ENCODE measurements at regions not wholly inside any gene's neighbourhood (a gene's known extent, or its start where the extent isn't known, plus 50 kb on each side); places are given as distances from the start of the nearest gene placed in this dataset.

GRCh38 chr5:114305402-114306207 lies 56.3 kb upstream of the KCNN2 start:
- FAIRE-seq (no peak), DNase-seq (no peak)
- H3K4me3 ChIP-seq (ENCODE audit: low read depth in 1 of 3, low read length in 3 of 3): no peak overlapping the region
- H3K4me1 ChIP-seq (ENCODE audit: control insufficient read depth in 3 of 3, insufficient read depth in 2 of 3, low read depth in 1 of 3, low read length in 2 of 3): no peaks in the 10 kb centered on the region
- WGBS, 3 donors: 53 to 75% (median 70%) methylated on average over 1 of the region's 1 CpG
- H3K36me3 ChIP-seq (ENCODE audit: control insufficient read depth in 3 of 3, insufficient read depth in 2 of 3, low read depth in 1 of 3, low read length in 3 of 3): no peaks in the 10 kb centered on the region
- no peaks in the 10 kb centered on the region for H3K9me3 ChIP-seq (ENCODE audit: control insufficient read depth in 2 of 2, insufficient read depth in 1 of 2, low read depth in 1 of 2, low read length in 1 of 2)
- no peaks in the 10 kb centered on the region for H3K27me3 ChIP-seq (ENCODE audit: control insufficient read depth in 3 of 3, insufficient read depth in 3 of 3, low read length in 3 of 3)
- H3K27ac ChIP-seq (ENCODE audit: low read depth in 1 of 3, low read length in 2 of 3): no peak overlapping the region

DNA sequence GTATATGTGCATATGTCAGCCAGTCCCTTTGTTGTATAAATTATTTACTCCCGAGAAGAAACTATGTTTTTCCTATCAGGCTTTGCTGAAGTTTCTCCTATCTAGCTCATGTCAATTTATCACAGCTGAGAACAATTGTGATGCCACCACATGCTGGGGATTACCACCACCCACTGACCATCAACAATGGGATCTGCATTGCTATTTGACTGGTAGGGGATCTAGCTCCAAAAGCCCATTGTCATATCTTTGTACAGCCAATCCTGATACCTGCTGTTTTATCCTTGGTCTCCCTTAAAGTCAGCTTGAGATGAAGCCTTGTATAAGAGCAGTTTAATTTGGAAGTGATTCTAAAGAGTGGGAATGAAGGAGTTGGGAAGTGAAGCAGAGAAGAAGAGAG lies 53.9 kb upstream of the KCNN2 start:
- DNase-seq (no peak), FAIRE-seq (no peak)
- Histone ChIP-seq H3K36me3 (ENCODE audit: control insufficient read depth in 3 of 3, insufficient read depth in 2 of 3, low read depth in 1 of 3, low read length in 3 of 3) (no peaks in the 10 kb centered on the region), H3K9me3 (ENCODE audit: control insufficient read depth in 2 of 2, insufficient read depth in 1 of 2, low read depth in 1 of 2, low read length in 1 of 2) (no peaks in the 10 kb centered on the region), H3K27me3 (ENCODE audit: control insufficient read depth in 3 of 3, insufficient read depth in 3 of 3, low read length in 3 of 3) (no peaks in the 10 kb centered on the region), H3K4me3 (ENCODE audit: low read depth in 1 of 3, low read length in 3 of 3) (no peak overlapping the region), H3K4me1 (ENCODE audit: control insufficient read depth in 3 of 3, insufficient read depth in 2 of 3, low read depth in 1 of 3, low read length in 2 of 3) (no peaks in the 10 kb centered on the region), H3K27ac (ENCODE audit: low read depth in 1 of 3, low read length in 2 of 3) (no peak overlapping the region)
- 51 to 67% (median 57%) methylated on average over 1 of the region's 1 CpG for WGBS, 3 donors

GRCh38 chr5:114308508-114308907 lies 53.4 kb upstream of the KCNN2 start:
- Histone ChIP-seq H3K27ac (ENCODE audit: low read depth in 1 of 3, low read length in 2 of 3) (no peak overlapping the region), H3K4me1 (ENCODE audit: control insufficient read depth in 3 of 3, insufficient read depth in 2 of 3, low read depth in 1 of 3, low read length in 2 of 3) (no peaks in the 10 kb centered on the region), H3K9me3 (ENCODE audit: control insufficient read depth in 2 of 2, insufficient read depth in 1 of 2, low read depth in 1 of 2, low read length in 1 of 2) (no peaks in the 10 kb centered on the region), H3K4me3 (ENCODE audit: low read depth in 1 of 3, low read length in 3 of 3) (no peak overlapping the region), H3K27me3 (ENCODE audit: control insufficient read depth in 3 of 3, insufficient read depth in 3 of 3, low read length in 3 of 3) (no peaks in the 10 kb centered on the region), H3K36me3 (ENCODE audit: control insufficient read depth in 3 of 3, insufficient read depth in 2 of 3, low read depth in 1 of 3, low read length in 3 of 3) (no peaks in the 10 kb centered on the region)
- WGBS, 3 donors: 85 to 91% (median 86%) methylated on average over 1 of the region's 1 CpG
- no peak for DNase-seq
- FAIRE-seq: no peak

DNA sequence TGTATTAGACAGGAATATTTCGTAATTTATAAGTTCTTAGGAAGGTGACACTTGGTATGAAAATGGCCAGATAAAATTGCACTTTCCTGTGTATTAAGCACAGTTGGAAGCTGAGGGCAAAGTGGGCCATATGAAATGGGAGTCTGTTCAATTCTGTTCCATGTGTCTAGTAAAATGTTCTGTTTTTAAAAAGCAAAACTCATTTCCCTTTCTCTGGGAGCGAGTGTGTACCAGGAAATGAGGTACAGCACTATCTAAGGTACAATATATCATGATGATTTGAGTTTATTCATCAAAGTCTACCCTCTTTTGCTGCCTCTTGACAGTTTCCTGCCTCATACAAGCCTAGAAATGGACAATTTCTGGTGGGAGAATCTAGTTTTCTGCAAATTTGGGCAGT lies 51.2 kb upstream of the KCNN2 start:
- H3K4me3 ChIP-seq (ENCODE audit: low read depth in 1 of 3, low read length in 3 of 3): no peak overlapping the region
- H3K9me3 ChIP-seq (ENCODE audit: control insufficient read depth in 2 of 2, insufficient read depth in 1 of 2, low read depth in 1 of 2, low read length in 1 of 2): no peaks in the 10 kb centered on the region
- WGBS, 3 donors: 37 to 58% (median 43%) methylated on average over 2 of the region's 2 CpGs
- no peaks in the 10 kb centered on the region for H3K27me3 ChIP-seq (ENCODE audit: control insufficient read depth in 3 of 3, insufficient read depth in 3 of 3, low read length in 3 of 3)
- H3K36me3 ChIP-seq (ENCODE audit: control insufficient read depth in 3 of 3, insufficient read depth in 2 of 3, low read depth in 1 of 3, low read length in 3 of 3): no peaks in the 10 kb centered on the region
- no peak for FAIRE-seq
- no peak for DNase-seq
- no peak overlapping the region for H3K27ac ChIP-seq (ENCODE audit: low read depth in 1 of 3, low read length in 2 of 3)
- H3K4me1 ChIP-seq (ENCODE audit: control insufficient read depth in 3 of 3, insufficient read depth in 2 of 3, low read depth in 1 of 3, low read length in 2 of 3): no peaks in the 10 kb centered on the region

DNA sequence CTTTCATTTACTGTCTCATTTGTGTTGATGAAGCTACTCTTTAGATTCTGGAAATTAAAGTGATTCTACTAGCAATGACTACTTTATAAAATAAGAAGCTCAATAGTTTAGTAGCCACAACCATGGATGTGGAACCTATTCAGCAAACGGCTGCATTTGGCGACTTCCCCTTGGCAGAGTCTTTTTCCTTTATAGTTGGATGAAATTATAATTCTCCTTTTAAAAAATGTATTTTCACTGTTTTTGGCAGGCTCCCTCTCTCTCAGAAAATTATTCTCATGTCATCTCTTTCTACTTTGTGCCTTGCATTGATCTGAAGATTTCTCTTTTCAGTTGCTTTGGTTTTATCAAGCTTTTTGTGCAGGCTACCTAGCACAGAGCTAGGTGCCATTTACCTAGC lies 50.6 kb upstream of the KCNN2 start:
- H3K36me3 ChIP-seq (ENCODE audit: control insufficient read depth in 3 of 3, insufficient read depth in 2 of 3, low read depth in 1 of 3, low read length in 3 of 3): no peaks in the 10 kb centered on the region
- no peaks in the 10 kb centered on the region for H3K4me1 ChIP-seq (ENCODE audit: control insufficient read depth in 3 of 3, insufficient read depth in 2 of 3, low read depth in 1 of 3, low read length in 2 of 3)
- 78 to 90% (median 84%) methylated on average over 2 of the region's 2 CpGs for WGBS, 3 donors
- DNase-seq: no peak
- H3K9me3 ChIP-seq (ENCODE audit: control insufficient read depth in 2 of 2, insufficient read depth in 1 of 2, low read depth in 1 of 2, low read length in 1 of 2): no peaks in the 10 kb centered on the region
- no peak overlapping the region for H3K4me3 ChIP-seq (ENCODE audit: low read depth in 1 of 3, low read length in 3 of 3)
- no peak overlapping the region for H3K27ac ChIP-seq (ENCODE audit: low read depth in 1 of 3, low read length in 2 of 3)
- no peaks in the 10 kb centered on the region for H3K27me3 ChIP-seq (ENCODE audit: control insufficient read depth in 3 of 3, insufficient read depth in 3 of 3, low read length in 3 of 3)
- no peak for FAIRE-seq

DNA sequence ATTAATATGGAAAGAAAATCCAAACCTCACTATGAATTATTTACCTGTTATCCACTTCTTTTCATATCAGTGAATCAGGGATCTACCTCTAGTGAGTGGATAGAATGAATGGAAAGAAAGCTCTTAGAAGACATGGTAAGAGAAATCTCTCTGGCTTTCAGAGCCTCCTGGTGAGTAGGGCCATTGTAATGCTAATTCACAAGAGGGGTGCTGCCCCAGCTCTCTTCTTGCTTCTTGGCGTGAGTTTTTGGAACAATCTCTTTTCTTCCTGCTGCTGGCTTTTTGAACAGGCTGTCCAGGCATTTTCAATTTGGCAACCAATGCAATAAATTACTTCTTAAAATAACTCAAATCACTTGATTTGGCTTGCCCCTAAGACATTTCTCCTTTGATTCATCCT lies 49.9 kb upstream of the KCNN2 start:
- no peak for FAIRE-seq
- H3K9me3 ChIP-seq (ENCODE audit: control insufficient read depth in 2 of 2, insufficient read depth in 1 of 2, low read depth in 1 of 2, low read length in 1 of 2): no peaks in the 10 kb centered on the region
- no peak overlapping the region for H3K4me3 ChIP-seq (ENCODE audit: low read depth in 1 of 3, low read length in 3 of 3)
- H3K27ac ChIP-seq (ENCODE audit: low read depth in 1 of 3, low read length in 2 of 3): no peak overlapping the region
- no peaks in the 10 kb centered on the region for H3K4me1 ChIP-seq (ENCODE audit: control insufficient read depth in 3 of 3, insufficient read depth in 2 of 3, low read depth in 1 of 3, low read length in 2 of 3)
- no peaks in the 10 kb centered on the region for H3K27me3 ChIP-seq (ENCODE audit: control insufficient read depth in 3 of 3, insufficient read depth in 3 of 3, low read length in 3 of 3)
- 68 to 79% (median 74%) methylated on average over 1 of the region's 1 CpG for WGBS, 3 donors
- H3K36me3 ChIP-seq (ENCODE audit: control insufficient read depth in 3 of 3, insufficient read depth in 2 of 3, low read depth in 1 of 3, low read length in 3 of 3): no peaks in the 10 kb centered on the region
- no peak for DNase-seq
